Dedifferentiated amniotic fluid mesenchymal stem cell (primary cell): ENCODE measurements at regions not wholly inside any gene's neighbourhood (a gene's known extent, or its start where the extent isn't known, plus 50 kb on each side); places are given as distances from the start of the nearest gene placed in this dataset.
A peak's percentile ranks its signal among the peaks of the same experiment; 100 is the strongest.
"Not testable (repeated sequence)": the region's sequence is repeated elsewhere in the genome, so short reads cannot be mapped to it uniquely, and the experiment has no call there.

ENCODE experiments used
- DNase-seq: peaks from one replicate; pipeline ENCODE4 v3.0.0-alpha.2; 2016; ENCODE audit errors: extremely low spot score

GRCh38 chrX:54615109-54615508, 85.1 kb downstream of the GNL3L start:
- DNase-seq, result no peak

GRCh38 chrX:54633641-54634040, 103.6 kb downstream of the GNL3L start:
- DNase-seq, result no peak

GRCh38 chrX:54639018-54639345, 109.0 kb downstream of the GNL3L start:
- DNase-seq, result no peak

GRCh38 chrX:54639346-54640102, 109.5 kb downstream of the GNL3L start:
- peak; percentile 94 for DNase-seq

- DNase-seq, result no peak
Observed at GRCh38 chrX:54640103-54640690, 110.2 kb downstream of the GNL3L start.

GRCh38 chrX:54640736-54641135, 110.7 kb downstream of the GNL3L start:
- DNase-seq, result no peak

GRCh38 chrX:54641530-54641929, 111.5 kb downstream of the GNL3L start:
- DNase-seq, result no peak

GRCh38 chrX:54647607-54648006, 117.6 kb downstream of the GNL3L start:
- not testable (repeated sequence) for DNase-seq

- no peak for DNase-seq
Observed at GRCh38 chrX:54659547-54659946, 129.5 kb downstream of the GNL3L start.

- DNase-seq, result no peak
Observed at GRCh38 chrX:54675762-54676161, 122.3 kb downstream of the ITIH6 start.

GRCh38 chrX:54695231-54695630, 102.8 kb downstream of the ITIH6 start:
- DNase-seq, result no peak

- DNase-seq, result no peak
Observed at GRCh38 chrX:54695816-54696487, 102.1 kb downstream of the ITIH6 start.
